ENCODE measurements at regions not wholly inside any gene's neighbourhood (a gene's known extent, or its start where the extent isn't known, plus 50 kb on each side); places are given as distances from the start of the nearest gene placed in this dataset.

DNA sequence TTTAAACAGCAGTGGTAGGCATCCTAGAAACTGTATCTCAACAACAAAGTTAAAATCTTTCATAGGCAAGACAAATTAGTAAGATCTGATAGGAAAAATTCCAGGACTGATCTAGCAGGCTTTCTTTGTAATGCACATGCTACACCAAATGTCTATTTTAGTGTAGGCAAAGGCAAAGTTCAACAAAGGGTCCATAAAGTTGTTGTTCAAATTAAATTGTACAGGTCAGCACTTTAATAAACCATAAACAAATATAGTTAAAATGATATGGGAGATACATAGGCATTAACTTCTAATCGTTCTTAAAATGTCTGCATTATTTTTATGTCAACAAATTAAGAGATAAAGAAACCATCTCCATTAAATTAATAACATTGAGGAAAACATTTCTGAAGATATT lies 413.0 kb downstream of the TUSC7 start:
- in situ Hi-C loops (cut with MboI) = no loop called here
- H3K79me2 ChIP-seq (ENCODE audit: insufficient read depth) = no peaks in the 10 kb centered on the region
- no peak overlapping the region for H2AFZ ChIP-seq
- H3K36me3 ChIP-seq (ENCODE audit: low read depth) = no peaks in the 10 kb centered on the region
- 79 to 88% methylated on average over 1 of the region's 1 CpG for WGBS, 2 experiments (ENCODE audit: low coverage in 1 of 2, low lambda C conversion rate in 2 of 2, missing lambda C conversion rate in 2 of 2)
- no peaks in the 10 kb centered on the region for H4K20me1 ChIP-seq (ENCODE audit: insufficient read depth)
- H3K27ac ChIP-seq = no peak overlapping the region
- H3K27me3 ChIP-seq (replicated peaks; ENCODE audit: insufficient read depth) = no peaks in the 10 kb centered on the region
- H3K4me1 ChIP-seq (ENCODE audit: insufficient read depth) = no peaks in the 10 kb centered on the region
- no peak for DNase-seq
- no peak overlapping the region for H3K4me3 ChIP-seq
- H3K9me2 ChIP-seq (ENCODE audit: insufficient read depth) = no peaks in the 10 kb centered on the region
- no peaks in the 10 kb centered on the region for H3K9me3 ChIP-seq (ENCODE audit: low read depth)
- H3K4me2 ChIP-seq (ENCODE audit: unreplicated experiment) = no peak overlapping the region
- TF ChIP-seq EZH2phosphoT487 (IDR thresholded peaks at IDR 0.05; ENCODE audit: insufficient read depth, low read depth) (no peak), EZH2 (IDR thresholded peaks at IDR 0.05; ENCODE audit: insufficient read depth, poor library complexity, severe bottlenecking) (no peak)
- no peak overlapping the region for H3K9ac ChIP-seq
- H3F3A ChIP-seq (ENCODE audit: insufficient read depth) = no peaks in the 10 kb centered on the region

DNA sequence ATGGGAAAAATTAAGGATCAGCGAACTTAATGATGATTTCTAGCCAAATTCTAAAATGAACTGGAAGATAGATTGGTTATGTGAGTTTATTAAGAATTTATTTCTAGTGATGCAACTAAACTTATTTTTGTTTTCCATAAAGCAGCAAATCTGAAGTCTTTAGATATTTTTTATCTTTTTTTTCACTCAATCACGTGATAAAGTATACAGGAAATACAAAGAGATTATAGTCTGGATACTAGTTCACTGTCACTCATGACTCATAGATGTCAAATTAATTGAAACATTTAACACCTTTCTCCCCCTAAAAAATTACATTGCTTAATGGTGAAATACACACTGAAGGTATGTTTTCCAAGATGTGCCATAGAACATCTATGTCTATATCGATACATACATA lies 416.9 kb downstream of the TUSC7 start:
- 85 to 87% methylated on average over 3 of the region's 3 CpGs for WGBS, 2 experiments (ENCODE audit: low coverage in 1 of 2, low lambda C conversion rate in 2 of 2, missing lambda C conversion rate in 2 of 2)
- in situ Hi-C loops (cut with MboI) = no loop called here

DNA sequence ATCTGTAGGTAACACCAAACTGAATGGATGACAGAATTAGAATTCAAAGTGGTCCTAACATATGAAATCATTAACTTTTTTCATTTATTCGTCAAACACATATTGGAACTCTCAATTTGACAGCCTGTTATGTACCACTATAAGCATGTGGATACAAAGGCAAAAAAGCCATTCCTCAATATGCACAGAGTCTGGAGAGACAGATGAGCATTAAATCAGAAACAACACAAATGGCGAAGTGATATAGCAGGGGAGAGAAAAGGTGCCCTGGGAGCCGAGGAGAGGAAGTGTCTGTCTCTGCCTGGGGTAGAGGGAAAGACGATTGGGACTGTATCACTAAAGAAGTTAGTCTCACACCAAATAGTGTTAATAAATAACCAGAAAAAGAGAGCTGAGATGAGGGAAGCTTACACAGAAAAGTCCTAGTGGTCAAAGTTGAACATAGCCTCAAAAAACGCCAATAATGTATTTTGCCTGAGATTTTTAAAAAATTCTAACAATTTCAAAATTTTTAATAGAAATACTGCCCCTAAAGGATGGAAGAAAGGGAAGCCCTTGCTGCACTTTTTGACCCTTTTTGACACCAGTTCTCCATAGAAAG lies 417.5 kb downstream of the TUSC7 start:
- Histone ChIP-seq H4K20me1 (ENCODE audit: insufficient read depth) (no peaks in the 10 kb centered on the region), H3F3A (ENCODE audit: insufficient read depth) (no peaks in the 10 kb centered on the region), H3K4me2 (ENCODE audit: unreplicated experiment) (no peak overlapping the region), H3K9me2 (ENCODE audit: insufficient read depth) (no peaks in the 10 kb centered on the region), H3K9me3 (ENCODE audit: low read depth) (no peaks in the 10 kb centered on the region), H3K79me2 (ENCODE audit: insufficient read depth) (no peaks in the 10 kb centered on the region), H2AFZ (no peak overlapping the region), H3K36me3 (ENCODE audit: low read depth) (no peaks in the 10 kb centered on the region), H3K4me3 (no peak overlapping the region), H3K27ac (no peak overlapping the region), H3K9ac (no peak overlapping the region), H3K4me1 (ENCODE audit: insufficient read depth) (peaks cover 8% of the 10 kb centered on the region), H3K27me3 (replicated peaks; ENCODE audit: insufficient read depth) (no peaks in the 10 kb centered on the region)
- no peak for DNase-seq
- in situ Hi-C loops (cut with MboI) = no loop called here
- TF ChIP-seq EZH2 (IDR thresholded peaks at IDR 0.05; ENCODE audit: insufficient read depth, poor library complexity, severe bottlenecking) = no peak
- no peak for TF ChIP-seq EZH2phosphoT487 (IDR thresholded peaks at IDR 0.05; ENCODE audit: insufficient read depth, low read depth)
- 86 to 87% methylated on average over 5 of the region's 5 CpGs for WGBS, 2 experiments (ENCODE audit: low coverage in 1 of 2, low lambda C conversion rate in 2 of 2, missing lambda C conversion rate in 2 of 2)

More for the DNA sequence above, 416.9 kb downstream of the TUSC7 start:
- Histone ChIP-seq H3K9ac (no peak overlapping the region), H4K20me1 (ENCODE audit: insufficient read depth) (no peaks in the 10 kb centered on the region), H3K4me1 (ENCODE audit: insufficient read depth) (peaks cover 8% of the 10 kb centered on the region), H3K9me2 (ENCODE audit: insufficient read depth) (no peaks in the 10 kb centered on the region), H3K9me3 (ENCODE audit: low read depth) (no peaks in the 10 kb centered on the region), H3K27me3 (replicated peaks; ENCODE audit: insufficient read depth) (no peaks in the 10 kb centered on the region), H3F3A (ENCODE audit: insufficient read depth) (no peaks in the 10 kb centered on the region), H3K4me3 (no peak overlapping the region), H3K36me3 (ENCODE audit: low read depth) (no peaks in the 10 kb centered on the region), H3K4me2 (ENCODE audit: unreplicated experiment) (no peak overlapping the region), H3K27ac (no peak overlapping the region), H3K79me2 (ENCODE audit: insufficient read depth) (no peaks in the 10 kb centered on the region), H2AFZ (no peak overlapping the region)
- no peak for DNase-seq
- TF ChIP-seq EZH2 (IDR thresholded peaks at IDR 0.05; ENCODE audit: insufficient read depth, poor library complexity, severe bottlenecking) = no peak
- TF ChIP-seq EZH2phosphoT487 (IDR thresholded peaks at IDR 0.05; ENCODE audit: insufficient read depth, low read depth) = no peak

- TF ChIP-seq EZH2phosphoT487 (IDR thresholded peaks at IDR 0.05; ENCODE audit: insufficient read depth, low read depth) = no peak
- no peak for TF ChIP-seq EZH2 (IDR thresholded peaks at IDR 0.05; ENCODE audit: insufficient read depth, poor library complexity, severe bottlenecking)
- H3K9me2 ChIP-seq (ENCODE audit: insufficient read depth) = no peaks in the 10 kb centered on the region
- H3F3A ChIP-seq (ENCODE audit: insufficient read depth) = no peaks in the 10 kb centered on the region
- no peak overlapping the region for H3K9ac ChIP-seq
- no peak overlapping the region for H2AFZ ChIP-seq
- no peaks in the 10 kb centered on the region for H4K20me1 ChIP-seq (ENCODE audit: insufficient read depth)
- no peak for DNase-seq
- H3K36me3 ChIP-seq (ENCODE audit: low read depth) = no peaks in the 10 kb centered on the region
- peaks cover 8% of the 10 kb centered on the region for H3K4me1 ChIP-seq (ENCODE audit: insufficient read depth)
- no peak overlapping the region for H3K4me2 ChIP-seq (ENCODE audit: unreplicated experiment)
- H3K27ac ChIP-seq = no peak overlapping the region
- WGBS, 2 experiments (ENCODE audit: low coverage in 1 of 2, low lambda C conversion rate in 2 of 2, missing lambda C conversion rate in 2 of 2) = 36 to 44% methylated on average over 2 of the region's 2 CpGs
- H3K27me3 ChIP-seq (replicated peaks; ENCODE audit: insufficient read depth) = no peaks in the 10 kb centered on the region
- H3K9me3 ChIP-seq (ENCODE audit: low read depth) = no peaks in the 10 kb centered on the region
- H3K4me3 ChIP-seq = no peak overlapping the region
- in situ Hi-C loops (cut with MboI) = no loop called here
- no peaks in the 10 kb centered on the region for H3K79me2 ChIP-seq (ENCODE audit: insufficient read depth)
Observed at GRCh38 chr3:117128133-117128532, 418.6 kb downstream of the TUSC7 start.

GRCh38 chr3:117128872-117129271 lies 419.3 kb downstream of the TUSC7 start:
- Histone ChIP-seq H3K9ac (no peak overlapping the region), H3K4me1 (ENCODE audit: insufficient read depth) (peaks cover 8% of the 10 kb centered on the region), H3K79me2 (ENCODE audit: insufficient read depth) (no peaks in the 10 kb centered on the region), H3F3A (ENCODE audit: insufficient read depth) (no peaks in the 10 kb centered on the region), H3K27ac (no peak overlapping the region), H3K36me3 (ENCODE audit: low read depth) (no peaks in the 10 kb centered on the region), H4K20me1 (ENCODE audit: insufficient read depth) (no peaks in the 10 kb centered on the region), H2AFZ (no peak overlapping the region), H3K9me3 (ENCODE audit: low read depth) (no peaks in the 10 kb centered on the region), H3K4me2 (ENCODE audit: unreplicated experiment) (no peak overlapping the region), H3K27me3 (replicated peaks; ENCODE audit: insufficient read depth) (no peaks in the 10 kb centered on the region), H3K4me3 (no peak overlapping the region), H3K9me2 (ENCODE audit: insufficient read depth) (no peaks in the 10 kb centered on the region)
- in situ Hi-C loops (cut with MboI) = no loop called here
- no peak for DNase-seq
- TF ChIP-seq EZH2phosphoT487 (IDR thresholded peaks at IDR 0.05; ENCODE audit: insufficient read depth, low read depth) (no peak), EZH2 (IDR thresholded peaks at IDR 0.05; ENCODE audit: insufficient read depth, poor library complexity, severe bottlenecking) (no peak)
- 79 to 89% methylated on average over 1 of the region's 1 CpG for WGBS, 2 experiments (ENCODE audit: low coverage in 1 of 2, low lambda C conversion rate in 2 of 2, missing lambda C conversion rate in 2 of 2)

Data from GM23248 (cell line).